ENCODE measurements at regions not wholly inside any gene's neighbourhood (a gene's known extent, or its start where the extent isn't known, plus 50 kb on each side); places are given as distances from the start of the nearest gene placed in this dataset.

DNA sequence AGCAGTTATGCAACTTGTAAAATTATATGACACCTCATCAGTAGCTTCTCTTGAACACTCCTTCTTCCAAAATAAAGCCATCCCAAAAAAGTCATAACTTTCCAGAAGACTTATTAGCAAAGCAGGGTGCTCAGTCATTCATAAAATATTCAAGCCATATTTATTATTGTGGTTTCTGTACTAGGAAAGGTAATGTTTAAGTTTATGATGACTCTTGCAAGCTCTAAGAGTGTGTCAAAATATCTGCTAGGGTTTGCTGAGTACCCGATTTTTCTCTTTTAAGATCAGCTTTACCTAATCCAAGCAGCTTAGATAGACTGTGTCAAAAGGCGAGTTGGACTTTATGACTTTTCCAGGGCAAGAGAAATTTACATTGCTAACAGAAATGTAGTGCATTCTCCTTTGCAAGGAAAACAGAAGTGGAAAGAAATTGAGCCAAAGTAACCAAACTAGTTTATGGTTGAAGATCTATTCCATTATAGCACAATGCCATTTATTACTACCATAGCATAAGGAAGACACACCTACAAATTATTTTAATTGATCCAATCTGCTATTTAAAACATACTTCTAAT, 98.0 kb upstream of the SOX6 start:
- TF ChIP-seq POLR2A (IDR thresholded peaks at IDR 0.05) (no peak), CTCF (IDR thresholded peaks at IDR 0.05) (no peak)
- intact Hi-C loops (cut with DNase I; ENCODE audit: low total_unique reads): no loop called here
- 62 to 63% methylated on average over 2 of the region's 2 CpGs for WGBS, 2 donors
- H3K4me3 ChIP-seq (ENCODE audit: low read depth, poor library complexity, severe bottlenecking): no peak overlapping the region
- DNase-seq (ENCODE audit: low spot score in 2 of 2): no peak

GRCh38 chr11:16448123-16448717, 91.9 kb upstream of the SOX6 start:
- WGBS, 2 donors: 77 to 85% methylated on average over 1 of the region's 1 CpG
- H3K4me3 ChIP-seq (ENCODE audit: low read depth, poor library complexity, severe bottlenecking): no peak overlapping the region
- TF ChIP-seq CTCF (IDR thresholded peaks at IDR 0.05): no peak
- TF ChIP-seq POLR2A (IDR thresholded peaks at IDR 0.05): no peak
- DNase-seq (ENCODE audit: low spot score in 2 of 2): no peak
- intact Hi-C loops (cut with DNase I; ENCODE audit: low total_unique reads): no loop called here

GRCh38 chr11:16441461-16441860, 85.1 kb upstream of the SOX6 start:
- DNase-seq (ENCODE audit: low spot score in 2 of 2): no peak
- 58 to 59% methylated on average over 3 of the region's 3 CpGs for WGBS, 2 donors
- intact Hi-C loops (cut with DNase I; ENCODE audit: low total_unique reads): no loop called here
- no peak overlapping the region for H3K4me3 ChIP-seq (ENCODE audit: low read depth, poor library complexity, severe bottlenecking)
- no peak for TF ChIP-seq POLR2A (IDR thresholded peaks at IDR 0.05)
- no peak for TF ChIP-seq CTCF (IDR thresholded peaks at IDR 0.05)

DNA sequence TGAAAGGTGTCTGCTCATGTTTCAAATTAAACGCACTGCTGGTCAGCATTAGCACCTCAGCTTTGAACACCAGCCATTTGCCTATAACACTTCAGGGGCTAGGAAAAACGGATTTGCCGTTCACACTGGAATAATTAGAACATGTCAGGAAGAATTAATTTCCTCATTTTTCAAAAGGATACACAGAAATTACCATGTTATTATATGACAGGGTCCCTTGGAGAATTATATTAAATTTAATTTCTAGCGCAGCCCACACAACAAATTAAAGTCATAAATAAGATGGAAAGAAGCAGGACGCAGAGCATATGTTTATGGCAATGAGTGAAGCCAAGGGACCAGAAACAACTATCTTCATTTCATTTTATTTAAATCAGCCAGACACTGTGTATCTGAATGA, 83.8 kb upstream of the SOX6 start:
- H3K4me3 ChIP-seq (ENCODE audit: low read depth, poor library complexity, severe bottlenecking): no peak overlapping the region
- no peak for DNase-seq (ENCODE audit: low spot score in 2 of 2)
- no peak for TF ChIP-seq CTCF (IDR thresholded peaks at IDR 0.05)
- 56 to 57% methylated on average over 5 of the region's 5 CpGs for WGBS, 2 donors
- intact Hi-C loops (cut with DNase I; ENCODE audit: low total_unique reads): no loop called here

DNA sequence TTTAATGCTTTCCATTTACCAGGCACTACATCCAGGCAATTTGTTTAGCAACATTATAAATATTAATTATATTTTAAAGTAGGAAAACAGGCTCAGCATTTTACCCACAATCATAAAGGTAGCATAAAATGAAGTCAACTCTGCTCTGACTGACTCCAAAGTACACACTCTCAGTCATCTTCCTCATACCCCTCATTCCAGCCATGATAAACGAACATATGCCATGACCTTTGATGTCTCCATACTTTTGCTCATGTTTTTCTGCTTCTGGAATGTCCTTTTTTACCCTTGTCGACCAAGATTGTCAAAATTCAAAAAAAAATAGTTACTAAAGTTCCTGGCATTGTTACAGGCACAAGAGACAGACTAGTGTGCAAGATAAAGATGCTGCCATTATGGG, 77.7 kb upstream of the SOX6 start:
- H3K4me3 ChIP-seq (ENCODE audit: low read depth, poor library complexity, severe bottlenecking): no peak overlapping the region
- TF ChIP-seq POLR2A (IDR thresholded peaks at IDR 0.05) (no peak), CTCF (IDR thresholded peaks at IDR 0.05) (no peak)
- DNase-seq (ENCODE audit: low spot score in 2 of 2): no peak
- WGBS, 2 donors: 25 to 53% methylated on average over 2 of the region's 2 CpGs
- intact Hi-C loops (cut with DNase I; ENCODE audit: low total_unique reads): no loop called here

- no peak for DNase-seq (ENCODE audit: low spot score in 2 of 2)
- TF ChIP-seq CTCF (IDR thresholded peaks at IDR 0.05) (no peak), POLR2A (IDR thresholded peaks at IDR 0.05) (no peak)
- 83 to 96% methylated on average over 1 of the region's 1 CpG for WGBS, 2 donors
- intact Hi-C loops (cut with DNase I; ENCODE audit: low total_unique reads): no loop called here
- H3K4me3 ChIP-seq (ENCODE audit: low read depth, poor library complexity, severe bottlenecking): no peak overlapping the region
These were observed 74.3 kb upstream of the SOX6 start for GRCh38 chr11:16430674-16431073.
